B cell (primary cell): ENCODE measurements at regions not wholly inside any gene's neighbourhood (a gene's known extent, or its start where the extent isn't known, plus 50 kb on each side); places are given as distances from the start of the nearest gene placed in this dataset.
"Not testable (repeated sequence)": the region's sequence is repeated elsewhere in the genome, so short reads cannot be mapped to it uniquely, and the experiment has no call there.

Experiments
- ATAC-seq: fragments of 200-7000 bp; cut with Tn5 transposase; one replicate; pipeline ENCODE4 v1.10.0; 2021; ENCODE audit warnings: low read depth, mild to moderate bottlenecking, moderate number of reproducible peaks, moderate library complexity
- CTCF ChIA-PET: fragments of 350-600 bp; sonication (Branson Sonifier 250); formaldehyde crosslinking; loops from one replicate; lab custom pipeline; 2021; ENCODE audit warnings: antibody characterized with exemption, inconsistent platforms; lab: Charles Lee
- POLR2A ChIA-PET: fragments of 350-600 bp; sonication (Branson Sonifier 250); formaldehyde crosslinking; loops from one replicate; lab custom pipeline; 2021; ENCODE audit warnings: antibody characterized with exemption; lab: Charles Lee
- DNase-seq: peaks from one replicate; pipeline ENCODE4 v3.0.0; 2013
- H2AFZ ChIP-seq: 2 replicates; pipeline ENCODE4 v1.6.1; 2012; ENCODE audit warnings: mild to moderate bottlenecking, low read depth, low read length; ENCODE audit not compliant: insufficient read depth, poor library complexity, severe bottlenecking
- H3K27ac ChIP-seq, 2 donors: 1 replicate in 1 of 2; 2 replicates in 1 of 2; pipeline ENCODE4 v1.5.1; 2012 to 2013; ENCODE audit warnings: low read length in 2 of 2, mild to moderate bottlenecking in 2 of 2, moderate library complexity in 1 of 2
- H3K27me3 ChIP-seq, 4 experiments: fragments of 200-600 bp in 1 of 4; sonication (generic) in 1 of 4; replicated peaks in 1 of 4; 1 replicate in 2 of 4; 2 replicates in 2 of 4; pipeline versions ENCODE4 v1.6.1 to v1.7.0; 2013 to 2016; ENCODE audit warnings: low read length in 3 of 4, mild to moderate bottlenecking in 2 of 4, mixed read lengths in 1 of 4, moderate library complexity in 1 of 4; ENCODE audit not compliant: insufficient read depth in 4 of 4, control insufficient read depth in 3 of 4; ENCODE audit errors: control extremely low read depth in 1 of 4
- H3K36me3 ChIP-seq, 2 experiments: replicated peaks in 1 of 2; 1 replicate in 1 of 2; 2 replicates in 1 of 2; pipeline versions ENCODE4 v1.6.1 to v1.7.1; 2013; ENCODE audit warnings: low read length in 1 of 2; ENCODE audit not compliant: insufficient read depth in 2 of 2, control insufficient read depth in 1 of 2; ENCODE audit errors: control extremely low read depth in 1 of 2, extremely low read depth in 1 of 2
- H3K4me1 ChIP-seq, 2 donors: fragments of 200-600 bp in 1 of 2; sonication (generic) in 1 of 2; 1 replicate in 1 of 2; 2 replicates in 1 of 2; pipeline versions ENCODE4 v1.5.1 to v1.6.1; 2013 to 2017; ENCODE audit warnings: low read length in 2 of 2; ENCODE audit not compliant: control insufficient read depth in 2 of 2, insufficient read depth in 2 of 2
- H3K4me2 ChIP-seq: replicated peaks from 2 replicates; pipeline ENCODE3; 2012; ENCODE audit warnings: mild to moderate bottlenecking, low read depth, low read length; ENCODE audit not compliant: poor library complexity, severe bottlenecking
- H3K4me3 ChIP-seq, 5 experiments: fragments of 200-600 bp in 1 of 5; sonication (generic) in 1 of 5; 1 replicate in 3 of 5; 2 replicates in 2 of 5; pipeline versions ENCODE4 v1.5.1 to v1.7.0; 2011 to 2016; ENCODE audit warnings: low read length in 4 of 5, mild to moderate bottlenecking in 4 of 5, low read depth in 2 of 5, control low read depth in 1 of 5, moderate library complexity in 1 of 5; ENCODE audit not compliant: insufficient read depth in 1 of 5; ENCODE audit errors: control extremely low read depth in 1 of 5, extremely low read depth in 1 of 5
- H3K79me2 ChIP-seq: fragments of 200-600 bp; sonication (generic); one replicate; pipeline ENCODE4 v1.6.0; 2016; ENCODE audit warnings: low read length; ENCODE audit not compliant: control insufficient read depth, insufficient read depth
- H3K9ac ChIP-seq: fragments of 200-600 bp; sonication (generic); 2 replicates; pipeline ENCODE4 v1.6.1; 2017; ENCODE audit warnings: mild to moderate bottlenecking, low read length, moderate library complexity
- H3K9me3 ChIP-seq, 3 donors: one replicate each; pipeline versions ENCODE4 v1.6.1 to v1.7.1; 2013; ENCODE audit warnings: low read length in 2 of 3; ENCODE audit not compliant: control insufficient read depth in 2 of 3, insufficient read depth in 1 of 3; ENCODE audit errors: control extremely low read depth in 1 of 3
- H4K20me1 ChIP-seq: 2 replicates; pipeline ENCODE4 v1.6.0; 2012; ENCODE audit warnings: mild to moderate bottlenecking, low read length; ENCODE audit not compliant: insufficient read depth, control insufficient read depth, poor library complexity, severe bottlenecking
- H3K27ac Mint-ChIP-seq: one replicate; pipeline ENCODE4 v1.8.0; 2021; ENCODE audit warnings: mixed read lengths
- H3K27me3 Mint-ChIP-seq: one replicate; pipeline ENCODE4 v1.8.0; 2021; ENCODE audit warnings: mixed read lengths
- H3K4me1 Mint-ChIP-seq: one replicate; pipeline ENCODE4 v1.8.0; 2021; ENCODE audit warnings: mixed read lengths
- H3K4me3 Mint-ChIP-seq: one replicate; pipeline ENCODE4 v1.8.0; 2021; ENCODE audit warnings: mixed read lengths
- H3K9me3 Mint-ChIP-seq: one replicate; pipeline ENCODE4 v1.8.0; 2022; ENCODE audit warnings: mixed read lengths; ENCODE audit not compliant: insufficient read depth
- EZH2 ChIP-seq: IDR thresholded peaks from 2 replicates; pipeline ENCODE4 v1.6.1; 2012; ENCODE audit warnings: borderline replicate concordance, low read depth, mild to moderate bottlenecking, moderate library complexity, low read length; ENCODE audit not compliant: insufficient read depth, poor library complexity, severe bottlenecking
- WGBS: methylation state at CpG from one replicate; pipeline ENCODE4 v1.1.5; 2013; ENCODE audit warnings: missing lambda C conversion rate; ENCODE audit not compliant: insufficient coverage; 5-methylcytosine and 5-hydroxymethylcytosine counted together
- intact Hi-C: fragments of 100-400 bp; cut with micrococcal nuclease; formaldehyde crosslinking; loops from one replicate; pipeline ENCODE4 v1.10.0; 2022
- TF ChIP-seq, protein P1 (sequence below): fragments of 200-600 bp; IDR thresholded peaks from one replicate; pipeline ENCODE4 v1.8.0; 2022; ENCODE audit warnings: antibody characterized with exemption, mild to moderate bottlenecking

DNA sequence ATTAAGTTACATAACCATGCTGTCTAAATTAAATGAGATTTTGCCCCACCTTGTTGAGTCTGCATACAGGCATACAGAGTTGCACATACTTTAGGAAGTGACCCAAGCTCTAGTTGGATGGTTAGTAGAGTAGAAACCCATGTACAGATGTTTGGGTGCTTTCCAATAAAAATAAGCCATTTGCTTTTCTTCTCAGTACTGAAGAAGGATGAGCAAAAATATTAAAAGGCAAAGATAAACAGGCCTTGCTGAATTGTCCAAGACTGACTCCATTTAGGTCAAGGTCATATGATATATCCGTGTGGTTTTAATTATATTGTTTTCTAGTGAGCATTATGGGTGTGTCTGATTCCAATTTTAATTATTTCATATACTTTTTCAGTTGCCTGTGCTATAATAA, 589.4 kb downstream of the RFPL4B start:
- ChIA-PET CTCF (no interaction called here), POLR2A (no interaction called here)
- Histone ChIP-seq H3K79me2 (no peaks in the 10 kb centered on the region), H3K4me1 (peaks cover 4 to 12% of the 10 kb centered on the region in 2 donors), H2AFZ (no peak overlapping the region), H3K36me3 (no peaks in the 10 kb centered on the region), H3K9ac (no peak overlapping the region), H3K27me3 (no peaks in the 10 kb centered on the region), H3K9me3 (no peaks in the 10 kb centered on the region), H4K20me1 (no peaks in the 10 kb centered on the region), H3K4me2 (no peak overlapping the region), H3K4me3 (no peak overlapping the region), H3K27ac (no peak overlapping the region)
- Mint-ChIP-seq H3K4me3 (no peak overlapping the region), H3K27ac (no peak overlapping the region), H3K4me1 (no peaks in the 10 kb centered on the region), H3K27me3 (peaks cover 4% of the 10 kb centered on the region), H3K9me3 (no peaks in the 10 kb centered on the region)
- TF ChIP-seq, protein P1, sequence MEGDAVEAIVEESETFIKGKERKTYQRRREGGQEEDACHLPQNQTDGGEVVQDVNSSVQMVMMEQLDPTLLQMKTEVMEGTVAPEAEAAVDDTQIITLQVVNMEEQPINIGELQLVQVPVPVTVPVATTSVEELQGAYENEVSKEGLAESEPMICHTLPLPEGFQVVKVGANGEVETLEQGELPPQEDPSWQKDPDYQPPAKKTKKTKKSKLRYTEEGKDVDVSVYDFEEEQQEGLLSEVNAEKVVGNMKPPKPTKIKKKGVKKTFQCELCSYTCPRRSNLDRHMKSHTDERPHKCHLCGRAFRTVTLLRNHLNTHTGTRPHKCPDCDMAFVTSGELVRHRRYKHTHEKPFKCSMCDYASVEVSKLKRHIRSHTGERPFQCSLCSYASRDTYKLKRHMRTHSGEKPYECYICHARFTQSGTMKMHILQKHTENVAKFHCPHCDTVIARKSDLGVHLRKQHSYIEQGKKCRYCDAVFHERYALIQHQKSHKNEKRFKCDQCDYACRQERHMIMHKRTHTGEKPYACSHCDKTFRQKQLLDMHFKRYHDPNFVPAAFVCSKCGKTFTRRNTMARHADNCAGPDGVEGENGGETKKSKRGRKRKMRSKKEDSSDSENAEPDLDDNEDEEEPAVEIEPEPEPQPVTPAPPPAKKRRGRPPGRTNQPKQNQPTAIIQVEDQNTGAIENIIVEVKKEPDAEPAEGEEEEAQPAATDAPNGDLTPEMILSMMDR: no peak
- TF ChIP-seq EZH2: no peak
- intact Hi-C loops: no loop called here
- no peak for DNase-seq
- ATAC-seq: no peak
- WGBS: no CpG with 5 or more reads among the region's 1 CpG

DNA sequence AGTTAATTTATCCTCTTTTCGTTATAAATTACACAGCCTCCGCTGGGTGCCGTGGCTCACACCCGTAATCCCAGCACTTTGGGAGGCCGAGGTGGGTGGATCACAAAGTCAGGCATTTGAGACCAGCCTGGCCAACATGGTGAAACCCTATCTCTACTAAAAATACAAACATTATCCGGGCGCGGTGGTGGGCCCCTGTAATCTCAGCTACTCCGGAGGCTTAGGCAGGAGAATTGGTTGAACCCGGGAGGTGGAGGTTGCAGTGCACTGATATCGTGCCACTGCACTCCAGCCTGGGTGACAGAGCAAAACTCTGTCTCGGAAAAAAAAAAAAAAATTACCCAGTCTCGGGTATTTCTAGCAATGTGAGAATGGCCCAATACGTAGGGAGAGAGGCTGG, 590.6 kb downstream of the RFPL4B start:
- H3K9me3 Mint-ChIP-seq, H4K20me1 ChIP-seq, H3K4me2 ChIP-seq, H3K9me3 ChIP-seq, H2AFZ ChIP-seq, H3K36me3 ChIP-seq, H3K79me2 ChIP-seq, intact Hi-C loops, CTCF ChIA-PET, DNase-seq, H3K27ac ChIP-seq, H3K27ac Mint-ChIP-seq, H3K9ac ChIP-seq, ATAC-seq, H3K4me3 Mint-ChIP-seq, H3K4me1 Mint-ChIP-seq, H3K27me3 ChIP-seq, H3K27me3 Mint-ChIP-seq, H3K4me3 ChIP-seq, POLR2A ChIA-PET: not testable (repeated sequence)
- peaks cover 4 to 12% of the 10 kb centered on the region in 2 donors for H3K4me1 ChIP-seq
- 93% methylated on average over 12 of the region's 14 CpGs for WGBS
